COLO668 (cell line): ENCODE measurements at regions not wholly inside any gene's neighbourhood (a gene's known extent, or its start where the extent isn't known, plus 50 kb on each side); places are given as distances from the start of the nearest gene placed in this dataset.

Experiments
- DNase-seq: peaks from one replicate; lab custom pipeline; 2025; ENCODE audit not compliant: unreplicated experiment; lab: John Stamatoyannopoulos, UW

GRCh38 chr9:21744841-21745240 is 57.6 kb upstream of the MTAP start:
- DNase-seq: no peak

- no peak for DNase-seq
Measured at GRCh38 chr9:21746550-21746949, 55.9 kb upstream of the MTAP start.

- DNase-seq: no peak
Measured at GRCh38 chr9:21747175-21747574, 55.3 kb upstream of the MTAP start.

- no peak for DNase-seq
Measured at GRCh38 chr9:21750021-21750735, 52.3 kb upstream of the MTAP start.

GRCh38 chr9:21751998-21752397 is 50.4 kb upstream of the MTAP start:
- no peak for DNase-seq
